GM12878 (cell line): ENCODE measurements at regions not wholly inside any gene's neighbourhood (a gene's known extent, or its start where the extent isn't known, plus 50 kb on each side); places are given as distances from the start of the nearest gene placed in this dataset.

ENCODE experiments used
- ATAC-seq: fragments of 200-7000 bp; cut with Tn5 transposase; 3 replicates; pipeline ENCODE4 v1.9.1; 2020; ENCODE audit warnings: mild to moderate bottlenecking, moderate library complexity
- BruUV-seq: library from RNA; stranded (reverse); fragments of 400-500 nt; replicated peaks from 2 replicates; lab custom pipeline; 2021; lab: Mats Ljungman, UMichigan
- CTCF ChIA-PET: fragments of 300-600 bp; sonication (Branson Sonifier 250); formaldehyde crosslinking; extraction: SDS; loops from one replicate; lab custom pipeline; 2021; ENCODE audit warnings: inconsistent platforms; lab: Yijun Ruan, JAX
- POLR2A ChIA-PET: fragments of 350-600 bp; formaldehyde crosslinking; extraction: SDS; loops from one replicate; lab custom pipeline; 2021; ENCODE audit warnings: inconsistent platforms; lab: Charles Lee
- RAD21 ChIA-PET: fragments of 300-600 bp; sonication (Branson Sonifier 250); formaldehyde crosslinking; loops from one replicate; lab custom pipeline; 2023; ENCODE audit warnings: antibody characterized with exemption; ENCODE audit not compliant: unreplicated experiment; lab: Charles Lee
- SMC1A ChIA-PET: fragments of 300-600 bp; sonication (Branson Sonifier 250); formaldehyde crosslinking; loops from one replicate; lab custom pipeline; 2023; ENCODE audit not compliant: unreplicated experiment, uncharacterized antibody; lab: Charles Lee
- DNase-seq: peaks from one replicate; pipeline ENCODE4 v3.0.0-alpha.2; 2011; ENCODE audit warnings: low read depth, low spot score
- FAIRE-seq: peaks from 3 replicates; lab custom pipeline; 2011; peaks lifted over from hg19 to GRCh38; lab: Jason Lieb, UNC
- H2AFZ ChIP-seq: 2 replicates; pipeline ENCODE4 v1.6.0; 2011; ENCODE audit warnings: low read depth, low read length, control low read depth; ENCODE audit not compliant: control insufficient read depth
- H3K27ac ChIP-seq: 2 replicates; pipeline ENCODE4 v1.5.1; 2011; ENCODE audit warnings: control low read depth; ENCODE audit not compliant: control insufficient read depth, insufficient read depth
- H3K27me3 ChIP-seq, 2 experiments: replicated peaks in 1 of 2; 2 replicates each; pipeline versions ENCODE4 v1.6.0 to v1.6.1; 2011; ENCODE audit warnings: low read length in 1 of 2; ENCODE audit not compliant: control insufficient read depth in 2 of 2, insufficient read depth in 2 of 2
- H3K36me3 ChIP-seq, 2 experiments: 2 replicates each; pipeline ENCODE4 v1.5.1; 2011; ENCODE audit warnings: low read length in 1 of 2; ENCODE audit not compliant: control insufficient read depth in 2 of 2, insufficient read depth in 2 of 2
- H3K4me1 ChIP-seq: 2 replicates; pipeline ENCODE4 v1.6.1; 2011; ENCODE audit warnings: mild to moderate bottlenecking, low read length, moderate library complexity, mixed read lengths; ENCODE audit not compliant: control insufficient read depth, insufficient read depth
- H3K4me2 ChIP-seq: 2 replicates; pipeline ENCODE4 v1.6.0; 2011; ENCODE audit warnings: control low read depth; ENCODE audit not compliant: control insufficient read depth, insufficient read depth
- H3K4me3 ChIP-seq: fragments of 200-600 bp; sonication (generic); 2 replicates; pipeline ENCODE4 v1.5.1; 2016
- H3K79me2 ChIP-seq: 2 replicates; pipeline ENCODE4 v1.6.0; 2011; ENCODE audit warnings: low read length; ENCODE audit not compliant: control insufficient read depth, insufficient read depth
- H3K9ac ChIP-seq: 2 replicates; pipeline ENCODE4 v1.8.0; 2011; ENCODE audit warnings: low read length, control low read depth, mixed read lengths; ENCODE audit not compliant: control insufficient read depth, insufficient read depth
- H3K9me3 ChIP-seq: replicated peaks from 3 replicates; pipeline ENCODE4 v1.5.1; 2011; ENCODE audit warnings: mild to moderate bottlenecking, low read length; ENCODE audit not compliant: control insufficient read depth, insufficient read depth
- H4K20me1 ChIP-seq: 2 replicates; pipeline ENCODE4 v1.6.0; 2011; ENCODE audit not compliant: control insufficient read depth, insufficient read depth
- BMI1 ChIP-seq: fragments of 450-650 bp; IDR thresholded peaks from 2 replicates; pipeline ENCODE4 v1.6.1; 2016; ENCODE audit warnings: mild to moderate bottlenecking, moderate library complexity, borderline replicate concordance
- CTCF ChIP-seq, 3 experiments: IDR thresholded peaks in 2 of 3; conservative IDR thresholded peaks in 1 of 3; 2 replicates each; pipeline ENCODE4 v1.5.1; 2011; ENCODE audit warnings: low read depth in 3 of 3, low read length in 3 of 3, mild to moderate bottlenecking in 3 of 3, control low read depth in 2 of 3, moderate library complexity in 2 of 3, inconsistent platforms in 1 of 3, mixed read lengths in 1 of 3; ENCODE audit not compliant: control insufficient read depth in 2 of 3, insufficient read depth in 1 of 3; ENCODE audit errors: extremely low read depth in 1 of 3
- EED ChIP-seq: sonication (generic); IDR thresholded peaks from 2 replicates; pipeline ENCODE4 v1.6.1; 2016; ENCODE audit warnings: antibody characterized with exemption, low read depth
- ELK1 ChIP-seq: IDR thresholded peaks from 2 replicates; pipeline ENCODE4 v1.6.1; 2012; ENCODE audit warnings: low read depth, low read length, improper control_type of control experiment
- FOXK2 ChIP-seq: fragments of 450-650 bp; IDR thresholded peaks from 2 replicates; pipeline ENCODE4 v1.6.1; 2017; ENCODE audit warnings: mild to moderate bottlenecking, moderate library complexity
- HCFC1 ChIP-seq: fragments of 150-350 bp; IDR thresholded peaks from 2 replicates; pipeline ENCODE4 v1.6.1; 2014; ENCODE audit warnings: low read length
- LARP7 ChIP-seq: fragments of 450-650 bp; IDR thresholded peaks from 2 replicates; pipeline ENCODE4 v1.6.1; 2017; ENCODE audit warnings: mild to moderate bottlenecking
- NR2C2 ChIP-seq: IDR thresholded peaks from 2 replicates; pipeline ENCODE4 v1.6.1; 2011; ENCODE audit warnings: borderline replicate concordance, low read depth; ENCODE audit not compliant: control insufficient read depth, insufficient read length
- NR2F1 ChIP-seq: fragments of 450-650 bp; conservative IDR thresholded peaks from 2 replicates; pipeline ENCODE4 v1.6.1; 2017; ENCODE audit warnings: mild to moderate bottlenecking
- POLR2AphosphoS2 ChIP-seq: IDR thresholded peaks from 2 replicates; pipeline ENCODE4 v1.6.1; 2011; ENCODE audit warnings: low read depth, mild to moderate bottlenecking, low read length, improper control_type of control experiment, moderate library complexity
- RCOR1 ChIP-seq: conservative IDR thresholded peaks from 2 replicates; pipeline ENCODE4 v1.6.1; 2012; ENCODE audit warnings: low read depth, low read length, improper control_type of control experiment
- TARDBP ChIP-seq: IDR thresholded peaks from 2 replicates; pipeline ENCODE4 v1.6.1; 2016; ENCODE audit warnings: borderline replicate concordance
- TCF7 ChIP-seq: IDR thresholded peaks from 2 replicates; pipeline ENCODE4 v1.6.1; 2014; ENCODE audit warnings: antibody characterized with exemption, borderline replicate concordance
- WGBS: methylation state at CpG from one replicate; pipeline ENCODE4 v1.1.6; 2016; ENCODE audit warnings: low lambda C conversion rate; ENCODE audit not compliant: insufficient replicate concordance, insufficient coverage; ENCODE audit errors: missing lambda C conversion rate; 5-methylcytosine and 5-hydroxymethylcytosine counted together
- in situ Hi-C: fragments of 300-500 bp; cut with MboI; formaldehyde crosslinking; loops from 9 replicates; pipeline ENCODE4 v1.14.3; 2018; ENCODE audit warnings: mixed read lengths
- intact Hi-C: fragments of 100-400 bp; cut with micrococcal nuclease; formaldehyde crosslinking; loops from one replicate; pipeline ENCODE4 v1.14.2; 2022; ENCODE audit not compliant: unreplicated experiment
- TF ChIP-seq, protein P1 (sequence below): fragments of 450-650 bp; IDR thresholded peaks from 2 replicates; pipeline ENCODE4 v1.6.1; 2017; ENCODE audit warnings: mild to moderate bottlenecking, moderate library complexity

DNA sequence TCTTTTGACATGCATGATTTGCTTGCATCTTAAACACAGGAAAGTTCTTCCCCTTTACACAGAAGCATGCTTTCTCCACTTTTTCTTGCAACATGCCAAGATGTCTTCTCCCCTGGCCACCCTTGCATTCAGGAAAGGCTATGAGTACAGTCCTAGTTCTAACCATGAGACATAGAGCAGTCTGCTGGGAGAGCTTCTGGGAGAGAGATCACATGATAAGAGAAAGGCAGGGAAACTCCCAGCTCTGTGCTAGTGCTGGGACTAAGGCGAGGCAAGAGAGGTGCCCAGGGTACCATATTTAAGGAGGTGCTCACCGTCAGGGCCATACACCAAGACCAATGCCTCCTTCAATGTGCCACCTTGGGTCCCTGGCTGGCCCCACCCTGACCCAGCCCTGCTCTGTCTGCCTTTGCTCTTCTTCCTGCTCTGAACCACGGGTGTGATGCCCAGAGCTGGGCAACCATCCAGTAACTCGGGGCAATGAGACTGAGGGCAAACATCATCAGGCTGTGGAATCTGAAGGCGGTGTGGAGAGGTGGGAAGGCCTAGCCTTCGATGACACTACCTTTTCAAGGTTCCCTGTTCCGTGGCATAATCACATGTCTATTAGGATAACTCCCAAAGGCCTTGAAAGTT, 77.4 kb upstream of the PRR20G start (continued):
- no peak for TF ChIP-seq CTCF (IDR thresholded peaks at IDR 0.05 in 2 of 3, conservative IDR thresholded peaks at IDR 0.05 in 1 of 3; ENCODE audit: control insufficient read depth in 2 of 3, extremely low read depth in 1 of 3, insufficient read depth in 1 of 3, low read depth in 3 of 3, low read length in 3 of 3)

DNA sequence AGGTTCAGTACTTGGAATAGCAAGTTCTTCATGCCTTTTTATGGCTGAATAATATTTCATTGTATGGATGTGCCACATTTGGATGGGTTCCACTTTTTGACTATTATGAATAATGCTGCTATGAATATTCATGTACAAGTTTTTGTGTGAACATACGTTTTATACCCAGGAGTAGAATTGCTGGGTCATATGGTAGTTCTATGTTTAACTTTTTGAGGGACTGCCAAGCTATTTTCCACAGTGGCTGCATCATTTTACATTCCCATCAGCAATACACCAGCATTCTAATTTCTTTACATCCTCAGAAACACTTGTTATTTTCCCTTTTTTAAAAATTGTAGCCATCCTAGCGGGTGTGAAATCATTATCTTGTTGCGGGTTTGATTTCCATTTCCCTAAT, 76.0 kb upstream of the PRR20G start:
- H3K27me3 ChIP-seq, result peaks cover 0 to 3% of the 10 kb centered on the region in 2 experiments; a peak in 2 of 4 replicates
- FAIRE-seq (no peak), ATAC-seq (no peak), DNase-seq (no peak)
- no peaks in the 10 kb centered on the region for H3K36me3 ChIP-seq
- no peak overlapping the region for H3K9ac ChIP-seq
- no peaks in the 10 kb centered on the region for H3K79me2 ChIP-seq
- WGBS, result 31% methylated on average over 3 of the region's 3 CpGs
- TF ChIP-seq HCFC1 (no peak), NR2F1 (no peak), NR2C2 (no peak), TCF7 (no peak), RCOR1 (no peak), EED (no peak), TARDBP (no peak), LARP7 (no peak), ELK1 (no peak), FOXK2 (no peak), BMI1 (no peak), POLR2AphosphoS2 (no peak)
- TF ChIP-seq, protein P1, sequence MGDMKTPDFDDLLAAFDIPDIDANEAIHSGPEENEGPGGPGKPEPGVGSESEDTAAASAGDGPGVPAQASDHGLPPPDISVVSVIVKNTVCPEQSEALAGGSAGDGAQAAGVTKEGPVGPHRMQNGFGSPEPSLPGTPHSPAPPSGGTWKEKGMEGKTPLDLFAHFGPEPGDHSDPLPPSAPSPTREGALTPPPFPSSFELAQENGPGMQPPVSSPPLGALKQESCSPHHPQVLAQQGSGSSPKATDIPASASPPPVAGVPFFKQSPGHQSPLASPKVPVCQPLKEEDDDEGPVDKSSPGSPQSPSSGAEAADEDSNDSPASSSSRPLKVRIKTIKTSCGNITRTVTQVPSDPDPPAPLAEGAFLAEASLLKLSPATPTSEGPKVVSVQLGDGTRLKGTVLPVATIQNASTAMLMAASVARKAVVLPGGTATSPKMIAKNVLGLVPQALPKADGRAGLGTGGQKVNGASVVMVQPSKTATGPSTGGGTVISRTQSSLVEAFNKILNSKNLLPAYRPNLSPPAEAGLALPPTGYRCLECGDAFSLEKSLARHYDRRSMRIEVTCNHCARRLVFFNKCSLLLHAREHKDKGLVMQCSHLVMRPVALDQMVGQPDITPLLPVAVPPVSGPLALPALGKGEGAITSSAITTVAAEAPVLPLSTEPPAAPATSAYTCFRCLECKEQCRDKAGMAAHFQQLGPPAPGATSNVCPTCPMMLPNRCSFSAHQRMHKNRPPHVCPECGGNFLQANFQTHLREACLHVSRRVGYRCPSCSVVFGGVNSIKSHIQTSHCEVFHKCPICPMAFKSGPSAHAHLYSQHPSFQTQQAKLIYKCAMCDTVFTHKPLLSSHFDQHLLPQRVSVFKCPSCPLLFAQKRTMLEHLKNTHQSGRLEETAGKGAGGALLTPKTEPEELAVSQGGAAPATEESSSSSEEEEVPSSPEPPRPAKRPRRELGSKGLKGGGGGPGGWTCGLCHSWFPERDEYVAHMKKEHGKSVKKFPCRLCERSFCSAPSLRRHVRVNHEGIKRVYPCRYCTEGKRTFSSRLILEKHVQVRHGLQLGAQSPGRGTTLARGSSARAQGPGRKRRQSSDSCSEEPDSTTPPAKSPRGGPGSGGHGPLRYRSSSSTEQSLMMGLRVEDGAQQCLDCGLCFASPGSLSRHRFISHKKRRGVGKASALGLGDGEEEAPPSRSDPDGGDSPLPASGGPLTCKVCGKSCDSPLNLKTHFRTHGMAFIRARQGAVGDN, result no peak
- no peak overlapping the region for H3K4me2 ChIP-seq
- no peak overlapping the region for H2AFZ ChIP-seq
- CTCF ChIA-PET, result no interaction called here
- POLR2A ChIA-PET, result no interaction called here
- in situ Hi-C loops (no loop called here), intact Hi-C loops (no loop called here)
- RAD21 ChIA-PET, result no interaction called here
- H3K4me1 ChIP-seq, result no peaks in the 10 kb centered on the region
- SMC1A ChIA-PET, result no interaction called here
- H3K4me3 ChIP-seq, result no peak overlapping the region
- BruUV-seq, result no TSS peak
- no peaks in the 10 kb centered on the region for H4K20me1 ChIP-seq
- no peaks in the 10 kb centered on the region for H3K9me3 ChIP-seq
- no peak overlapping the region for H3K27ac ChIP-seq
